Esophagus muscularis mucosa (tissue), 4 donors: ENCODE measurements at regions not wholly inside any gene's neighbourhood (a gene's known extent, or its start where the extent isn't known, plus 50 kb on each side); places are given as distances from the start of the nearest gene placed in this dataset.

ENCODE experiments used
- CTCF ChIP-seq, 3 experiments: fragments of 200-600 bp in 2 of 3; fragments of 450-650 bp in 1 of 3; sonication (generic) in 2 of 3; IDR thresholded peaks; one replicate each; pipeline ENCODE4 v1.5.1; 2017 to 2019; ENCODE audit warnings: antibody characterized with exemption in 3 of 3, mild to moderate bottlenecking in 2 of 3, moderate library complexity in 1 of 3
- EP300 ChIP-seq: sonication (generic); formaldehyde crosslinking; IDR thresholded peaks from one replicate; pipeline ENCODE4 v1.6.1; 2017; ENCODE audit warnings: antibody characterized with exemption
- POLR2A ChIP-seq: fragments of 450-650 bp; IDR thresholded peaks from one replicate; pipeline ENCODE4 v1.6.1; 2017; ENCODE audit warnings: antibody characterized with exemption, moderate library complexity, mild to moderate bottlenecking, low read depth
- POLR2AphosphoS5 ChIP-seq, 2 donors: sonication (generic); formaldehyde crosslinking; IDR thresholded peaks; one replicate each; pipeline ENCODE4 v1.6.1; 2017; ENCODE audit warnings: antibody characterized with exemption in 2 of 2

- TF ChIP-seq CTCF (IDR thresholded peaks at IDR 0.05) (no peak), POLR2A (no peak), EP300 (no peak), POLR2AphosphoS5 (IDR thresholded peaks at IDR 0.05) (no peak)
These were observed 190.5 kb downstream of the SEC16B start for GRCh38 chr1:177779166-177779965.
